OCI-LY1 (cell line): ENCODE measurements at regions not wholly inside any gene's neighbourhood (a gene's known extent, or its start where the extent isn't known, plus 50 kb on each side); places are given as distances from the start of the nearest gene placed in this dataset.

Source experiments
- H2AFZ ChIP-seq: fragments of 200-600 bp; sonication (generic), shearing (Covaris generic); 2 replicates; pipeline ENCODE4 v1.6.0; 2014; ENCODE audit warnings: antibody characterized with exemption, mild to moderate bottlenecking, low read length
- H3F3A ChIP-seq: fragments of 200-600 bp; sonication (generic), shearing (Covaris generic); 2 replicates; pipeline ENCODE4 v1.6.0; 2014; ENCODE audit warnings: mild to moderate bottlenecking, antibody characterized with exemption, low read length, moderate library complexity; ENCODE audit not compliant: insufficient read depth
- H3K27ac ChIP-seq: fragments of 200-600 bp; sonication (generic); 2 replicates; pipeline ENCODE4 v1.5.1; 2014; ENCODE audit warnings: low read length, mixed run types, mild to moderate bottlenecking, low read depth; ENCODE audit not compliant: poor library complexity, severe bottlenecking
- H3K27me3 ChIP-seq: fragments of 200-600 bp; sonication (generic); 2 replicates; pipeline ENCODE4 v1.6.0; 2014; ENCODE audit warnings: antibody characterized with exemption, mild to moderate bottlenecking, low read length, moderate library complexity; ENCODE audit not compliant: insufficient read depth
- H3K36me3 ChIP-seq: fragments of 200-600 bp; sonication (generic); 2 replicates; pipeline ENCODE4 v1.6.1; 2014; ENCODE audit warnings: mild to moderate bottlenecking, antibody characterized with exemption, low read length, moderate library complexity, mixed read lengths; ENCODE audit not compliant: insufficient read depth
- H3K4me1 ChIP-seq: fragments of 200-600 bp; sonication (generic); 2 replicates; pipeline ENCODE4 v1.5.1; 2014; ENCODE audit warnings: mild to moderate bottlenecking, low read length, moderate library complexity; ENCODE audit not compliant: insufficient read depth, severe bottlenecking
- H3K4me2 ChIP-seq: fragments of 200-600 bp; sonication (generic), shearing (Covaris generic); 2 replicates; pipeline ENCODE4 v1.6.1; 2014; ENCODE audit warnings: low read length
- H3K4me3 ChIP-seq: fragments of 200-600 bp; sonication (generic); 2 replicates; pipeline ENCODE4 v1.5.1; 2014; ENCODE audit warnings: low read length, low read depth, mild to moderate bottlenecking, mixed read lengths; ENCODE audit not compliant: poor library complexity, severe bottlenecking
- H3K79me2 ChIP-seq: fragments of 200-600 bp; shearing (Covaris generic); 2 replicates; pipeline ENCODE4 v1.6.1; 2016; ENCODE audit warnings: mixed run types, low read length, mixed read lengths; ENCODE audit not compliant: insufficient read depth
- H3K9ac ChIP-seq: fragments of 200-600 bp; sonication (generic), shearing (Covaris generic); 2 replicates; pipeline ENCODE4 v1.6.1; 2014; ENCODE audit warnings: mild to moderate bottlenecking, low read length, mixed read lengths
- H3K9me2 ChIP-seq: fragments of 200-600 bp; sonication (generic), shearing (Covaris generic); 2 replicates; pipeline ENCODE4 v1.6.1; 2014; ENCODE audit warnings: low read depth, mild to moderate bottlenecking, low read length, mixed read lengths
- H3K9me3 ChIP-seq: fragments of 200-600 bp; shearing (Covaris generic); 2 replicates; pipeline ENCODE4 v1.6.1; 2014; ENCODE audit warnings: low read length, mixed read lengths
- H4K20me1 ChIP-seq: fragments of 200-600 bp; sonication (generic), shearing (Covaris generic); 2 replicates; pipeline ENCODE4 v1.6.0; 2016; ENCODE audit warnings: mild to moderate bottlenecking, low read length; ENCODE audit not compliant: insufficient read depth
- EZH2 ChIP-seq: fragments of 200-600 bp; sonication (generic), shearing (Covaris generic); IDR thresholded peaks from 2 replicates; pipeline ENCODE4 v1.8.0; 2017; ENCODE audit warnings: borderline replicate concordance, mixed run types, mild to moderate bottlenecking, antibody characterized with exemption, low read length, moderate library complexity, mixed read lengths
- TF ChIP-seq, protein P1 (sequence below): fragments of 200-600 bp; sonication (generic), shearing (Covaris generic); IDR thresholded peaks from 2 replicates; pipeline ENCODE4 v1.5.1; 2017; ENCODE audit warnings: mild to moderate bottlenecking, antibody characterized with exemption, low read length, moderate library complexity, mixed read lengths

GRCh38 chr6:71139249-71139648 lies 149.4 kb upstream of the OGFRL1 start:
- H3K9me3 ChIP-seq, result no peaks in the 10 kb centered on the region
- no peaks in the 10 kb centered on the region for H3K9me2 ChIP-seq
- H3K79me2 ChIP-seq, result no peaks in the 10 kb centered on the region
- H3K36me3 ChIP-seq, result no peaks in the 10 kb centered on the region
- H3F3A ChIP-seq, result no peaks in the 10 kb centered on the region
- no peak overlapping the region for H3K4me3 ChIP-seq
- no peak for TF ChIP-seq EZH2
- no peak overlapping the region for H3K4me2 ChIP-seq
- H3K27me3 ChIP-seq, result no peaks in the 10 kb centered on the region
- H4K20me1 ChIP-seq, result no peaks in the 10 kb centered on the region
- H2AFZ ChIP-seq, result no peak overlapping the region
- H3K9ac ChIP-seq, result no peak overlapping the region
- H3K4me1 ChIP-seq, result no peaks in the 10 kb centered on the region
- H3K27ac ChIP-seq, result no peak overlapping the region

GRCh38 chr6:71153755-71154325 lies 134.8 kb upstream of the OGFRL1 start:
- Histone ChIP-seq H3K9ac (no peak overlapping the region), H3K4me2 (no peak overlapping the region), H3F3A (no peaks in the 10 kb centered on the region), H3K9me2 (no peaks in the 10 kb centered on the region), H3K27me3 (no peaks in the 10 kb centered on the region; the same call in 1 of the 2 replicates), H3K4me3 (no peak overlapping the region), H3K9me3 (no peaks in the 10 kb centered on the region), H3K4me1 (no peaks in the 10 kb centered on the region), H2AFZ (no peak overlapping the region), H3K79me2 (no peaks in the 10 kb centered on the region), H4K20me1 (no peaks in the 10 kb centered on the region), H3K36me3 (no peaks in the 10 kb centered on the region), H3K27ac (no peak overlapping the region)
- TF ChIP-seq, protein P1, sequence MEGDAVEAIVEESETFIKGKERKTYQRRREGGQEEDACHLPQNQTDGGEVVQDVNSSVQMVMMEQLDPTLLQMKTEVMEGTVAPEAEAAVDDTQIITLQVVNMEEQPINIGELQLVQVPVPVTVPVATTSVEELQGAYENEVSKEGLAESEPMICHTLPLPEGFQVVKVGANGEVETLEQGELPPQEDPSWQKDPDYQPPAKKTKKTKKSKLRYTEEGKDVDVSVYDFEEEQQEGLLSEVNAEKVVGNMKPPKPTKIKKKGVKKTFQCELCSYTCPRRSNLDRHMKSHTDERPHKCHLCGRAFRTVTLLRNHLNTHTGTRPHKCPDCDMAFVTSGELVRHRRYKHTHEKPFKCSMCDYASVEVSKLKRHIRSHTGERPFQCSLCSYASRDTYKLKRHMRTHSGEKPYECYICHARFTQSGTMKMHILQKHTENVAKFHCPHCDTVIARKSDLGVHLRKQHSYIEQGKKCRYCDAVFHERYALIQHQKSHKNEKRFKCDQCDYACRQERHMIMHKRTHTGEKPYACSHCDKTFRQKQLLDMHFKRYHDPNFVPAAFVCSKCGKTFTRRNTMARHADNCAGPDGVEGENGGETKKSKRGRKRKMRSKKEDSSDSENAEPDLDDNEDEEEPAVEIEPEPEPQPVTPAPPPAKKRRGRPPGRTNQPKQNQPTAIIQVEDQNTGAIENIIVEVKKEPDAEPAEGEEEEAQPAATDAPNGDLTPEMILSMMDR, result no peak
- TF ChIP-seq EZH2, result no peak

- Histone ChIP-seq H3K4me1 (no peaks in the 10 kb centered on the region), H3K27me3 (no peaks in the 10 kb centered on the region; the same call in 1 of the 2 replicates), H2AFZ (no peak overlapping the region), H3K9me3 (no peaks in the 10 kb centered on the region), H3K9ac (no peak overlapping the region), H3K4me2 (no peak overlapping the region), H3K27ac (no peak overlapping the region), H3K9me2 (no peaks in the 10 kb centered on the region), H4K20me1 (no peaks in the 10 kb centered on the region), H3F3A (no peaks in the 10 kb centered on the region), H3K36me3 (no peaks in the 10 kb centered on the region), H3K79me2 (no peaks in the 10 kb centered on the region), H3K4me3 (no peak overlapping the region)
- TF ChIP-seq EZH2, result no peak
- TF ChIP-seq, protein P1, result no peak
These were observed 131.3 kb upstream of the OGFRL1 start for GRCh38 chr6:71157345-71157744.

DNA sequence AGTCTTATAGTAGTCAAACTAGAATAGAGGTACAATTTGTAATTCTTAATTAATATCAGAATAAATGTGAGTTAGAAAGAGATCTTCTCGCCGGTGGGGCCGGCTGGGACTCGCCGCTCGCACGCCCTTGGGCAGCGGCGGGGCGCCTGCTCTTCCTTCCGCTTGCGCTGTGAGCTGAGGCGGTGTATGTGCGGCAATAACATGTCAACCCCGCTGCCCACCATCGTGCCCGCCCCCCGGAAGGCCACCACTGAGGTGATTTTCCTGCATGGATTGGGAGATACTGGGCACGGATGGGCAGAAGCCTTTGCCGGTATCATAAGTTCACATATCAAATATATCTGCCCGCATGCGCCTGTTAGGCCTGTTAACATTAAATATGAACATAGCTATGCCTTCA lies 123.7 kb upstream of the OGFRL1 start:
- Histone ChIP-seq H3K79me2 (no peaks in the 10 kb centered on the region), H3K9me3 (no peaks in the 10 kb centered on the region), H3K9ac (no peak overlapping the region), H3K27ac (no peak overlapping the region), H4K20me1 (no peaks in the 10 kb centered on the region), H3K36me3 (no peaks in the 10 kb centered on the region), H3K4me2 (no peak overlapping the region), H3F3A (no peaks in the 10 kb centered on the region), H2AFZ (no peak overlapping the region), H3K9me2 (no peaks in the 10 kb centered on the region), H3K4me3 (no peak overlapping the region), H3K4me1 (no peaks in the 10 kb centered on the region), H3K27me3 (no peaks in the 10 kb centered on the region)
- no peak for TF ChIP-seq EZH2
- TF ChIP-seq, protein P1, result no peak
